GM21737 (cell line): ENCODE measurements at regions not wholly inside any gene's neighbourhood (a gene's known extent, or its start where the extent isn't known, plus 50 kb on each side); places are given as distances from the start of the nearest gene placed in this dataset.

ENCODE experiments used
- ATAC-seq: cut with Tn5 transposase; IDR thresholded peaks from one replicate; pipeline ENCODE4 v1.9.1; 2021; ENCODE audit warnings: mild to moderate bottlenecking, moderate library complexity; ENCODE audit not compliant: unreplicated experiment

- ATAC-seq = no peak
These were observed 1191.7 kb downstream of the TBC1D22A start for GRCh38 chr22:47954107-47954506.

GRCh38 chr22:47944941-47945340 is 1182.5 kb downstream of the TBC1D22A start:
- no peak for ATAC-seq

- no peak for ATAC-seq
These were observed 1181.6 kb downstream of the TBC1D22A start for GRCh38 chr22:47943729-47944700.

- ATAC-seq = no peak
These were observed 1177.8 kb downstream of the TBC1D22A start for GRCh38 chr22:47940211-47940610.

- ATAC-seq = no peak
These were observed 1171.4 kb downstream of the TBC1D22A start for GRCh38 chr22:47933891-47934290.

- no peak for ATAC-seq
These were observed 1170.8 kb downstream of the TBC1D22A start for GRCh38 chr22:47933226-47933625.

- ATAC-seq = no peak
These were observed 1167.3 kb downstream of the TBC1D22A start for GRCh38 chr22:47929646-47930185.

GRCh38 chr22:47929073-47929472 is 1166.6 kb downstream of the TBC1D22A start:
- no peak for ATAC-seq

- ATAC-seq = no peak
These were observed 1166.2 kb downstream of the TBC1D22A start for GRCh38 chr22:47928631-47929030.

GRCh38 chr22:47927648-47928210 is 1165.3 kb downstream of the TBC1D22A start:
- ATAC-seq = no peak

GRCh38 chr22:47923011-47923427 is 1160.6 kb downstream of the TBC1D22A start:
- no peak for ATAC-seq

- no peak for ATAC-seq
These were observed 1159.5 kb downstream of the TBC1D22A start for GRCh38 chr22:47921906-47922305.

- no peak for ATAC-seq
These were observed 1158.0 kb downstream of the TBC1D22A start for GRCh38 chr22:47920380-47920959.

- ATAC-seq = no peak
These were observed 1157.4 kb downstream of the TBC1D22A start for GRCh38 chr22:47919893-47920292.

GRCh38 chr22:47919001-47919441 is 1156.6 kb downstream of the TBC1D22A start:
- ATAC-seq = no peak

- no peak for ATAC-seq
These were observed 1155.9 kb downstream of the TBC1D22A start for GRCh38 chr22:47918276-47918921.

- ATAC-seq = no peak
These were observed 1152.1 kb downstream of the TBC1D22A start for GRCh38 chr22:47914481-47915097.

GRCh38 chr22:47902646-47903180 is 1140.3 kb downstream of the TBC1D22A start:
- no peak for ATAC-seq

GRCh38 chr22:47901911-47902310 is 1139.5 kb downstream of the TBC1D22A start:
- ATAC-seq = no peak

- ATAC-seq = no peak
These were observed 1137.4 kb downstream of the TBC1D22A start for GRCh38 chr22:47899894-47900293.
